ENCODE measurements at regions not wholly inside any gene's neighbourhood (a gene's known extent, or its start where the extent isn't known, plus 50 kb on each side); places are given as distances from the start of the nearest gene placed in this dataset.

DNA sequence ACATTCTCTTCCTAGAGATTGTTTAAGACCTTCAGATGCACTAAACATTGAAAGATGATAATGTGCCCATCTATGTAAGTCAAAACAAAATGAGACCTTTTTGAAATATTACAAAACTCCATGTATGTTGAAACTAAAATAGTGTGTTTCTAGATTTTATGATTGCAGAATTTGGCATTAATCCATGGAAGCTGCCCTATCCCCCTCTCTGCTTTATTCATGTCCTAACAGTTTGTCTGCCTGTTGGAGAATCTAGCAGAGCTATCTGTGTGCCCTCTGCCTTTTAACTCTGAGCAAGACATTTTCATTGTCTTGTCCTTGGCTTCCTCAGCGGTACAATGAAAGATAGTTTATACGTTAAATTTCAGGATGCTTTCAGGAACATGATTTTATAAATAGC is 105.5 kb downstream of the FAT3 start:
- TF ChIP-seq, protein P1, sequence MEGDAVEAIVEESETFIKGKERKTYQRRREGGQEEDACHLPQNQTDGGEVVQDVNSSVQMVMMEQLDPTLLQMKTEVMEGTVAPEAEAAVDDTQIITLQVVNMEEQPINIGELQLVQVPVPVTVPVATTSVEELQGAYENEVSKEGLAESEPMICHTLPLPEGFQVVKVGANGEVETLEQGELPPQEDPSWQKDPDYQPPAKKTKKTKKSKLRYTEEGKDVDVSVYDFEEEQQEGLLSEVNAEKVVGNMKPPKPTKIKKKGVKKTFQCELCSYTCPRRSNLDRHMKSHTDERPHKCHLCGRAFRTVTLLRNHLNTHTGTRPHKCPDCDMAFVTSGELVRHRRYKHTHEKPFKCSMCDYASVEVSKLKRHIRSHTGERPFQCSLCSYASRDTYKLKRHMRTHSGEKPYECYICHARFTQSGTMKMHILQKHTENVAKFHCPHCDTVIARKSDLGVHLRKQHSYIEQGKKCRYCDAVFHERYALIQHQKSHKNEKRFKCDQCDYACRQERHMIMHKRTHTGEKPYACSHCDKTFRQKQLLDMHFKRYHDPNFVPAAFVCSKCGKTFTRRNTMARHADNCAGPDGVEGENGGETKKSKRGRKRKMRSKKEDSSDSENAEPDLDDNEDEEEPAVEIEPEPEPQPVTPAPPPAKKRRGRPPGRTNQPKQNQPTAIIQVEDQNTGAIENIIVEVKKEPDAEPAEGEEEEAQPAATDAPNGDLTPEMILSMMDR (IDR thresholded peaks at IDR 0.05; ENCODE audit: low read depth, low read length, missing input control): no peak
- TF ChIP-seq, protein P2, sequence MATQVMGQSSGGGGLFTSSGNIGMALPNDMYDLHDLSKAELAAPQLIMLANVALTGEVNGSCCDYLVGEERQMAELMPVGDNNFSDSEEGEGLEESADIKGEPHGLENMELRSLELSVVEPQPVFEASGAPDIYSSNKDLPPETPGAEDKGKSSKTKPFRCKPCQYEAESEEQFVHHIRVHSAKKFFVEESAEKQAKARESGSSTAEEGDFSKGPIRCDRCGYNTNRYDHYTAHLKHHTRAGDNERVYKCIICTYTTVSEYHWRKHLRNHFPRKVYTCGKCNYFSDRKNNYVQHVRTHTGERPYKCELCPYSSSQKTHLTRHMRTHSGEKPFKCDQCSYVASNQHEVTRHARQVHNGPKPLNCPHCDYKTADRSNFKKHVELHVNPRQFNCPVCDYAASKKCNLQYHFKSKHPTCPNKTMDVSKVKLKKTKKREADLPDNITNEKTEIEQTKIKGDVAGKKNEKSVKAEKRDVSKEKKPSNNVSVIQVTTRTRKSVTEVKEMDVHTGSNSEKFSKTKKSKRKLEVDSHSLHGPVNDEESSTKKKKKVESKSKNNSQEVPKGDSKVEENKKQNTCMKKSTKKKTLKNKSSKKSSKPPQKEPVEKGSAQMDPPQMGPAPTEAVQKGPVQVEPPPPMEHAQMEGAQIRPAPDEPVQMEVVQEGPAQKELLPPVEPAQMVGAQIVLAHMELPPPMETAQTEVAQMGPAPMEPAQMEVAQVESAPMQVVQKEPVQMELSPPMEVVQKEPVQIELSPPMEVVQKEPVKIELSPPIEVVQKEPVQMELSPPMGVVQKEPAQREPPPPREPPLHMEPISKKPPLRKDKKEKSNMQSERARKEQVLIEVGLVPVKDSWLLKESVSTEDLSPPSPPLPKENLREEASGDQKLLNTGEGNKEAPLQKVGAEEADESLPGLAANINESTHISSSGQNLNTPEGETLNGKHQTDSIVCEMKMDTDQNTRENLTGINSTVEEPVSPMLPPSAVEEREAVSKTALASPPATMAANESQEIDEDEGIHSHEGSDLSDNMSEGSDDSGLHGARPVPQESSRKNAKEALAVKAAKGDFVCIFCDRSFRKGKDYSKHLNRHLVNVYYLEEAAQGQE (IDR thresholded peaks at IDR 0.05): no peak
- TF ChIP-seq GABPA (IDR thresholded peaks at IDR 0.05 in 1 of 2, conservative IDR thresholded peaks at IDR 0.05 in 1 of 2) (no peak), RAD21 (IDR thresholded peaks at IDR 0.05) (no peak), RXRA (IDR thresholded peaks at IDR 0.05) (no peak), HNF4G (IDR thresholded peaks at IDR 0.05) (no peak), JUND (IDR thresholded peaks at IDR 0.05) (no peak), YY1 (IDR thresholded peaks at IDR 0.05) (no peak), TAF1 (conservative IDR thresholded peaks at IDR 0.05) (no peak)
- TF ChIP-seq, protein P3, sequence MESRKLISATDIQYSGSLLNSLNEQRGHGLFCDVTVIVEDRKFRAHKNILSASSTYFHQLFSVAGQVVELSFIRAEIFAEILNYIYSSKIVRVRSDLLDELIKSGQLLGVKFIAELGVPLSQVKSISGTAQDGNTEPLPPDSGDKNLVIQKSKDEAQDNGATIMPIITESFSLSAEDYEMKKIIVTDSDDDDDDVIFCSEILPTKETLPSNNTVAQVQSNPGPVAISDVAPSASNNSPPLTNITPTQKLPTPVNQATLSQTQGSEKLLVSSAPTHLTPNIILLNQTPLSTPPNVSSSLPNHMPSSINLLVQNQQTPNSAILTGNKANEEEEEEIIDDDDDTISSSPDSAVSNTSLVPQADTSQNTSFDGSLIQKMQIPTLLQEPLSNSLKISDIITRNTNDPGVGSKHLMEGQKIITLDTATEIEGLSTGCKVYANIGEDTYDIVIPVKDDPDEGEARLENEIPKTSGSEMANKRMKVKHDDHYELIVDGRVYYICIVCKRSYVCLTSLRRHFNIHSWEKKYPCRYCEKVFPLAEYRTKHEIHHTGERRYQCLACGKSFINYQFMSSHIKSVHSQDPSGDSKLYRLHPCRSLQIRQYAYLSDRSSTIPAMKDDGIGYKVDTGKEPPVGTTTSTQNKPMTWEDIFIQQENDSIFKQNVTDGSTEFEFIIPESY (IDR thresholded peaks at IDR 0.05): no peak
- TF ChIP-seq, protein P4, sequence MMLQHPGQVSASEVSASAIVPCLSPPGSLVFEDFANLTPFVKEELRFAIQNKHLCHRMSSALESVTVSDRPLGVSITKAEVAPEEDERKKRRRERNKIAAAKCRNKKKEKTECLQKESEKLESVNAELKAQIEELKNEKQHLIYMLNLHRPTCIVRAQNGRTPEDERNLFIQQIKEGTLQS (IDR thresholded peaks at IDR 0.05): no peak
- TF ChIP-seq, protein P5, sequence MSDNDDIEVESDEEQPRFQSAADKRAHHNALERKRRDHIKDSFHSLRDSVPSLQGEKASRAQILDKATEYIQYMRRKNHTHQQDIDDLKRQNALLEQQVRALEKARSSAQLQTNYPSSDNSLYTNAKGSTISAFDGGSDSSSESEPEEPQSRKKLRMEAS (IDR thresholded peaks at IDR 0.05): no peak

All from liver (tissue), 3 donors.